DMS 273 treated with DMSO at 0.1 percent for 48 hours (cell line): ENCODE measurements at regions not wholly inside any gene's neighbourhood (a gene's known extent, or its start where the extent isn't known, plus 50 kb on each side); places are given as distances from the start of the nearest gene placed in this dataset.
A peak's percentile ranks its signal among the peaks of the same experiment; 100 is the strongest.
"Not testable (repeated sequence)": the region's sequence is repeated elsewhere in the genome, so short reads cannot be mapped to it uniquely, and the experiment has no call there.

Source experiments
- DNase-seq: peaks from one replicate; lab custom pipeline; 2025; lab: John Stamatoyannopoulos, UW

GRCh38 chr2:44051593-44052347 is 56.0 kb upstream of the LRPPRC start:
- DNase-seq, result no peak

- no peak for DNase-seq
Measured at GRCh38 chr2:44052584-44052983, 56.8 kb upstream of the LRPPRC start.

- no peak for DNase-seq
Measured at GRCh38 chr2:44053052-44053451, 57.3 kb upstream of the LRPPRC start.

- DNase-seq, result no peak
Measured at GRCh38 chr2:44053456-44053855, 57.7 kb upstream of the LRPPRC start.

- no peak for DNase-seq
Measured at GRCh38 chr2:44055229-44055628, 59.4 kb upstream of the LRPPRC start.

- DNase-seq, result no peak
Measured at GRCh38 chr2:44055664-44056063, 59.9 kb upstream of the LRPPRC start.

- DNase-seq, result no peak
Measured at GRCh38 chr2:44056947-44057346, 61.2 kb upstream of the LRPPRC start.

GRCh38 chr2:44060286-44060685 is 64.5 kb upstream of the LRPPRC start:
- not testable (repeated sequence) for DNase-seq

- no peak for DNase-seq
Measured at GRCh38 chr2:44060990-44061389, 65.2 kb upstream of the LRPPRC start.

- DNase-seq, result no peak
Measured at GRCh38 chr2:44061469-44061868, 65.7 kb upstream of the LRPPRC start.

GRCh38 chr2:44061876-44062275 is 66.1 kb upstream of the LRPPRC start:
- no peak for DNase-seq

- DNase-seq, result no peak
Measured at GRCh38 chr2:44063033-44063432, 67.2 kb upstream of the LRPPRC start.

- not testable (repeated sequence) for DNase-seq
Measured at GRCh38 chr2:44064281-44064680, 68.5 kb upstream of the LRPPRC start.

- not testable (repeated sequence) for DNase-seq
Measured at GRCh38 chr2:44067012-44067790, 71.4 kb upstream of the LRPPRC start.

- not testable (repeated sequence) for DNase-seq
Measured at GRCh38 chr2:44067791-44068181, 72.0 kb upstream of the LRPPRC start.

- no peak for DNase-seq
Measured at GRCh38 chr2:44071454-44072046, 75.8 kb upstream of the LRPPRC start.

- DNase-seq, result not testable (repeated sequence)
Measured at GRCh38 chr2:44073667-44074066, 77.9 kb upstream of the LRPPRC start.

GRCh38 chr2:44074795-44075194 is 79.0 kb upstream of the LRPPRC start:
- DNase-seq, result not testable (repeated sequence)

- DNase-seq, result peak; percentile 71
Measured at GRCh38 chr2:44075541-44075940, 79.8 kb upstream of the LRPPRC start.

- DNase-seq, result no peak
Measured at GRCh38 chr2:44077942-44078511, 82.2 kb upstream of the LRPPRC start.

- DNase-seq, result no peak
Measured at GRCh38 chr2:44079686-44080085, 83.9 kb upstream of the LRPPRC start.

- DNase-seq, result no peak
Measured at GRCh38 chr2:44083054-44083453, 85.6 kb upstream of the PPM1B start.

- DNase-seq, result no peak
Measured at GRCh38 chr2:44084850-44085249, 83.8 kb upstream of the PPM1B start.
